GM13976 (cell line): ENCODE measurements at regions not wholly inside any gene's neighbourhood (a gene's known extent, or its start where the extent isn't known, plus 50 kb on each side); places are given as distances from the start of the nearest gene placed in this dataset.

ENCODE experiments used
- DNase-seq: peaks from one replicate; pipeline ENCODE4 v3.0.0; 2012; ENCODE audit warnings: low spot score
- in situ Hi-C: fragments of 300-500 bp; cut with MboI; formaldehyde crosslinking; loops from one replicate; pipeline ENCODE4 v1.12.0; 2022; ENCODE audit warnings: low sequenced_read_pairs, mixed read lengths, inconsistent platforms; ENCODE audit not compliant: unreplicated experiment
- TF ChIP-seq, protein P1 (sequence below): IDR thresholded peaks from 2 replicates; pipeline ENCODE4 v1.5.1; 2012; ENCODE audit warnings: borderline replicate concordance, mild to moderate bottlenecking; ENCODE audit not compliant: insufficient read depth; ENCODE audit errors: extremely low read depth, missing control alignments, control extremely low read depth

- no peak for DNase-seq
- in situ Hi-C loops = no loop called here
- TF ChIP-seq, protein P1, sequence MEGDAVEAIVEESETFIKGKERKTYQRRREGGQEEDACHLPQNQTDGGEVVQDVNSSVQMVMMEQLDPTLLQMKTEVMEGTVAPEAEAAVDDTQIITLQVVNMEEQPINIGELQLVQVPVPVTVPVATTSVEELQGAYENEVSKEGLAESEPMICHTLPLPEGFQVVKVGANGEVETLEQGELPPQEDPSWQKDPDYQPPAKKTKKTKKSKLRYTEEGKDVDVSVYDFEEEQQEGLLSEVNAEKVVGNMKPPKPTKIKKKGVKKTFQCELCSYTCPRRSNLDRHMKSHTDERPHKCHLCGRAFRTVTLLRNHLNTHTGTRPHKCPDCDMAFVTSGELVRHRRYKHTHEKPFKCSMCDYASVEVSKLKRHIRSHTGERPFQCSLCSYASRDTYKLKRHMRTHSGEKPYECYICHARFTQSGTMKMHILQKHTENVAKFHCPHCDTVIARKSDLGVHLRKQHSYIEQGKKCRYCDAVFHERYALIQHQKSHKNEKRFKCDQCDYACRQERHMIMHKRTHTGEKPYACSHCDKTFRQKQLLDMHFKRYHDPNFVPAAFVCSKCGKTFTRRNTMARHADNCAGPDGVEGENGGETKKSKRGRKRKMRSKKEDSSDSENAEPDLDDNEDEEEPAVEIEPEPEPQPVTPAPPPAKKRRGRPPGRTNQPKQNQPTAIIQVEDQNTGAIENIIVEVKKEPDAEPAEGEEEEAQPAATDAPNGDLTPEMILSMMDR = no peak
Measured at GRCh38 chr14:78081245-78081644, 88.9 kb upstream of the NRXN3 start.

- in situ Hi-C loops = no loop called here
- TF ChIP-seq, protein P1 = no peak
- DNase-seq = no peak
Measured at GRCh38 chr14:78083837-78084236, 86.3 kb upstream of the NRXN3 start.

DNA sequence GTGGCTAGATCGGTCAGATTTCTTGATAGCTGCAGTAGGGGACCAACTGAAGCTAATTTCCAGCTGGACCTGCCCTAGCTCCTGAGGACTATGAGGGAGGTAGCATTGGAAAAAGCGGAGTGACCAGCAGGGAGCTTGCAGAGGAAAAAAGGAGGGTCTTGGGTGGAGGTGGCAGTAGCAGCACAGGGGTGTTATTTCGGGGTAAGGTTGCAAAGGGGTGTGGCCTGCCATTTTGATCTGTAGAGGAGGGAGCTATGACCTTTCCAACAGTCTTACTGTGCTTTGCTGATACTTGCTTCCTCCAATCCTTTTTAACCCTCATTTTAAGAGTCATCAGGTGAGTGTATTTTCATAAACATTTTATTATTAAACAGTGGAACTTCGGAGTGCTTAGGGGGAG is 83.8 kb upstream of the NRXN3 start:
- in situ Hi-C loops = no loop called here
- TF ChIP-seq, protein P1 = no peak

GRCh38 chr14:78088916-78089315 is 81.3 kb upstream of the NRXN3 start:
- TF ChIP-seq, protein P1 = no peak
- in situ Hi-C loops = no loop called here
- no peak for DNase-seq

More for the DNA sequence above, 83.8 kb upstream of the NRXN3 start:
- DNase-seq = no peak

DNA sequence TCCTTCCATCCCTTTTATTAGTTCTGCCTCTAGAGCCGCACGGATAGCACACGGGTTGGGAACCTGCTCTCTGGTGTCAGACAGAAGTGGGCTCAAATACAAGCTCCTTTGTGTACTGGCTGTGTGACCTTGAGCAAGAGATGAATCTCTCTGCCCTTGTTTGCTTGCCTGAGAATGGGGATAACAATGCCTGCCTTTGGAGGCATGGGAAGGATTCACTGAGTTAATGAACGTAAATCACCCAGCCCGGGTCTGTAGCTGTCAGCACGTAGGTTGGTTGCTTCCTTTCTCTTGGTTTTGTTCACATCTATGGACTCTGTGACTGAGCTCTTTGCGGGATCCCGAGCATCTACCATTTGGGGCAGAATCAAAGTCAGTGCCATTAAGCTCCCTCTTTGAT is 79.3 kb upstream of the NRXN3 start:
- TF ChIP-seq, protein P1 = no peak
- in situ Hi-C loops = no loop called here
- no peak for DNase-seq

GRCh38 chr14:78091361-78091760 is 78.8 kb upstream of the NRXN3 start:
- in situ Hi-C loops = no loop called here
- TF ChIP-seq, protein P1 = no peak
- no peak for DNase-seq

DNA sequence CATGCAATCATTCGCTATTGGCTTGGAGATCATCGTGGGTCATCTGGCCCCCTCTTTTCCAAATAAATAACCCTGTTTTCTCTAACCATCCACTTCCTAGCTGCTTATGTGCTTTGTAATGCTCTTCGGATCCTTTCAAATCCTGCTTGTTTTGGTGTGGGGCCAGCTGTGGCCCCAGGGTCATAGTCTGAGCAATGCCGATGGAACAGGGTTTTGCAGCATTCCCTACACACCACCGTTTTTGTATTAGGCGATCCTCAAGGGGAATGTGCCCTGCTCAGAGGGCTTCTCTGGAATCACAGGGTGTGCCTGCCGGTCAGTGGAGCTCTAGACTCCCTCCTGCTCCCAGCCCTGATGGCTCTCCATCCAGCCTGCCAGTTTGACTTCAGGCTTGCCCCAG is 78.1 kb upstream of the NRXN3 start:
- TF ChIP-seq, protein P1 = no peak
- in situ Hi-C loops = no loop called here
- DNase-seq = no peak
